ENCODE measurements at regions not wholly inside any gene's neighbourhood (a gene's known extent, or its start where the extent isn't known, plus 50 kb on each side); places are given as distances from the start of the nearest gene placed in this dataset.

DNA sequence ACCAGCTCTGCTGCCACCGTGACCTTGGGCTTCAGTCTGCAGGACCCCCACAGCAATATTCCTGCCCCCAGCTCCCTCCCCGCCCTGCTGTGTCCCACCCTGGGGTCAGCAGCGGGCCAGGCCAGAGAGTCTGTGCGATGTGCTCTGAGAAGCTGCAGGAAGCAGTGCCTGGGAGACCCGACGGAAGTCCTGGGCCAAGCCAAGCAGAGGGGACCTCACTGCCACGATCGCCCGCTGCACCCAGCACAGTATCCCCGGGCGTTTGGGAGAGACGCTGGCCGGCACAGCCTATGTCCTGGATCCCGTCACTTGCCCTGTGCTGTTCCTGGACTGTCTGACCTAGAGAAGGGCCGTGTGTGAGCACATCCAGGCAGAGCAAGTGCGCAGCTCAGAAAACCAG is 106.6 kb upstream of the TTC34 start:
- TF ChIP-seq, protein P1, sequence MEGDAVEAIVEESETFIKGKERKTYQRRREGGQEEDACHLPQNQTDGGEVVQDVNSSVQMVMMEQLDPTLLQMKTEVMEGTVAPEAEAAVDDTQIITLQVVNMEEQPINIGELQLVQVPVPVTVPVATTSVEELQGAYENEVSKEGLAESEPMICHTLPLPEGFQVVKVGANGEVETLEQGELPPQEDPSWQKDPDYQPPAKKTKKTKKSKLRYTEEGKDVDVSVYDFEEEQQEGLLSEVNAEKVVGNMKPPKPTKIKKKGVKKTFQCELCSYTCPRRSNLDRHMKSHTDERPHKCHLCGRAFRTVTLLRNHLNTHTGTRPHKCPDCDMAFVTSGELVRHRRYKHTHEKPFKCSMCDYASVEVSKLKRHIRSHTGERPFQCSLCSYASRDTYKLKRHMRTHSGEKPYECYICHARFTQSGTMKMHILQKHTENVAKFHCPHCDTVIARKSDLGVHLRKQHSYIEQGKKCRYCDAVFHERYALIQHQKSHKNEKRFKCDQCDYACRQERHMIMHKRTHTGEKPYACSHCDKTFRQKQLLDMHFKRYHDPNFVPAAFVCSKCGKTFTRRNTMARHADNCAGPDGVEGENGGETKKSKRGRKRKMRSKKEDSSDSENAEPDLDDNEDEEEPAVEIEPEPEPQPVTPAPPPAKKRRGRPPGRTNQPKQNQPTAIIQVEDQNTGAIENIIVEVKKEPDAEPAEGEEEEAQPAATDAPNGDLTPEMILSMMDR (conservative IDR thresholded peaks at IDR 0.05; ENCODE audit: low read depth, low read length), result no peak
- no peak for TF ChIP-seq EZH2 (IDR thresholded peaks at IDR 0.05; ENCODE audit: low read length, unreplicated experiment)

All from PC-3 (cell line).